GM12875 (cell line): ENCODE measurements at regions not wholly inside any gene's neighbourhood (a gene's known extent, or its start where the extent isn't known, plus 50 kb on each side); places are given as distances from the start of the nearest gene placed in this dataset.

ENCODE experiments used
- H3K4me3 ChIP-seq: one replicate; pipeline ENCODE4 v1.5.1; 2011; ENCODE audit warnings: low read depth, low read length, control low read depth
- CTCF ChIP-seq: IDR thresholded peaks from 2 replicates; pipeline ENCODE4 v1.5.1; 2011; ENCODE audit warnings: low read depth, mild to moderate bottlenecking, control low read depth, inconsistent platforms, low read length, moderate library complexity, borderline replicate concordance; ENCODE audit not compliant: insufficient read depth

- no peak for TF ChIP-seq CTCF
- H3K4me3 ChIP-seq, result no peak overlapping the region
Observed at GRCh38 chr6:137727216-137727765, 139.8 kb upstream of the TNFAIP3 start.

- no peak for TF ChIP-seq CTCF
- H3K4me3 ChIP-seq, result no peak overlapping the region
Observed at GRCh38 chr6:137728386-137729349, 138.4 kb upstream of the TNFAIP3 start.

GRCh38 chr6:137729866-137730629, 137.0 kb upstream of the TNFAIP3 start:
- no peak for TF ChIP-seq CTCF

GRCh38 chr6:137731600-137731959, 135.5 kb upstream of the TNFAIP3 start:
- no peak for TF ChIP-seq CTCF
- no peak overlapping the region for H3K4me3 ChIP-seq

More at GRCh38 chr6:137729866-137730629, 137.0 kb upstream of the TNFAIP3 start:
- no peak overlapping the region for H3K4me3 ChIP-seq

- no peak overlapping the region for H3K4me3 ChIP-seq
- TF ChIP-seq CTCF, result no peak
Observed at GRCh38 chr6:137731960-137732616, 135.0 kb upstream of the TNFAIP3 start.

GRCh38 chr6:137733372-137733771, 133.7 kb upstream of the TNFAIP3 start:
- H3K4me3 ChIP-seq, result no peak overlapping the region
- TF ChIP-seq CTCF, result no peak
